A673 (cell line): ENCODE measurements at regions not wholly inside any gene's neighbourhood (a gene's known extent, or its start where the extent isn't known, plus 50 kb on each side); places are given as distances from the start of the nearest gene placed in this dataset.

Source experiments
- EZH2 ChIP-seq: fragments of 200-600 bp; sonication (generic); IDR thresholded peaks from 2 replicates; pipeline ENCODE4 v1.6.1; 2017; ENCODE audit warnings: borderline replicate concordance, low read depth, mild to moderate bottlenecking, mixed read lengths, antibody characterized with exemption, low read length; ENCODE audit not compliant: poor library complexity, severe bottlenecking
- TF ChIP-seq, protein P1 (sequence below): fragments of 300-800, 200-600 bp; sonication (generic); conservative IDR thresholded peaks from 2 replicates; pipeline ENCODE4 v1.5.1; 2017; ENCODE audit warnings: low read depth, mild to moderate bottlenecking, antibody characterized with exemption, low read length, moderate library complexity, mixed read lengths

GRCh38 chr5:163869581-163869980 lies 364.2 kb downstream of the MAT2B start:
- TF ChIP-seq, protein P1, sequence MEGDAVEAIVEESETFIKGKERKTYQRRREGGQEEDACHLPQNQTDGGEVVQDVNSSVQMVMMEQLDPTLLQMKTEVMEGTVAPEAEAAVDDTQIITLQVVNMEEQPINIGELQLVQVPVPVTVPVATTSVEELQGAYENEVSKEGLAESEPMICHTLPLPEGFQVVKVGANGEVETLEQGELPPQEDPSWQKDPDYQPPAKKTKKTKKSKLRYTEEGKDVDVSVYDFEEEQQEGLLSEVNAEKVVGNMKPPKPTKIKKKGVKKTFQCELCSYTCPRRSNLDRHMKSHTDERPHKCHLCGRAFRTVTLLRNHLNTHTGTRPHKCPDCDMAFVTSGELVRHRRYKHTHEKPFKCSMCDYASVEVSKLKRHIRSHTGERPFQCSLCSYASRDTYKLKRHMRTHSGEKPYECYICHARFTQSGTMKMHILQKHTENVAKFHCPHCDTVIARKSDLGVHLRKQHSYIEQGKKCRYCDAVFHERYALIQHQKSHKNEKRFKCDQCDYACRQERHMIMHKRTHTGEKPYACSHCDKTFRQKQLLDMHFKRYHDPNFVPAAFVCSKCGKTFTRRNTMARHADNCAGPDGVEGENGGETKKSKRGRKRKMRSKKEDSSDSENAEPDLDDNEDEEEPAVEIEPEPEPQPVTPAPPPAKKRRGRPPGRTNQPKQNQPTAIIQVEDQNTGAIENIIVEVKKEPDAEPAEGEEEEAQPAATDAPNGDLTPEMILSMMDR: no peak
- no peak for TF ChIP-seq EZH2
